Osteocyte (in vitro differentiated cells): ENCODE measurements at regions not wholly inside any gene's neighbourhood (a gene's known extent, or its start where the extent isn't known, plus 50 kb on each side); places are given as distances from the start of the nearest gene placed in this dataset.

ENCODE experiments used
- DNase-seq: peaks from one replicate; pipeline ENCODE4 v3.0.0; 2021; ENCODE audit warnings: mixed read lengths; ENCODE audit not compliant: unreplicated experiment; ENCODE audit errors: extremely low spot score
- H3K27ac Mint-ChIP-seq: one replicate; pipeline ENCODE4 v1.8.0; 2021; ENCODE audit warnings: mild to moderate bottlenecking, mixed read lengths; ENCODE audit not compliant: unreplicated experiment
- H3K27me3 Mint-ChIP-seq: one replicate; pipeline ENCODE4 v1.8.0; 2021; ENCODE audit warnings: mixed read lengths; ENCODE audit not compliant: unreplicated experiment
- H3K36me3 Mint-ChIP-seq: one replicate; pipeline ENCODE4 v1.8.0; 2021; ENCODE audit warnings: mixed read lengths; ENCODE audit not compliant: unreplicated experiment
- H3K4me1 Mint-ChIP-seq: one replicate; pipeline ENCODE4 v1.8.0; 2021; ENCODE audit warnings: mixed read lengths; ENCODE audit not compliant: unreplicated experiment
- H3K4me3 Mint-ChIP-seq: one replicate; pipeline ENCODE4 v1.8.0; 2021; ENCODE audit warnings: mild to moderate bottlenecking, moderate library complexity, mixed read lengths; ENCODE audit not compliant: unreplicated experiment
- H3K9me3 Mint-ChIP-seq: one replicate; pipeline ENCODE4 v1.8.0; 2021; ENCODE audit warnings: mixed read lengths; ENCODE audit not compliant: unreplicated experiment
- CTCF ChIP-seq: fragments of 200-600 bp; sonication (generic); IDR thresholded peaks from 2 replicates; pipeline ENCODE4 v1.5.0; 2021; ENCODE audit warnings: antibody characterized with exemption, mild to moderate bottlenecking, moderate library complexity

GRCh38 chr11:91828901-91829300, 395.7 kb upstream of the FAT3 start:
- H3K4me3 Mint-ChIP-seq, result no peak overlapping the region
- H3K27ac Mint-ChIP-seq, result no peak overlapping the region
- TF ChIP-seq CTCF, result no peak
- DNase-seq, result no peak
- no peaks in the 10 kb centered on the region for H3K36me3 Mint-ChIP-seq
- peaks cover 4% of the 10 kb centered on the region for H3K27me3 Mint-ChIP-seq
- H3K4me1 Mint-ChIP-seq, result no peaks in the 10 kb centered on the region
- H3K9me3 Mint-ChIP-seq, result peaks cover 13% of the 10 kb centered on the region

- DNase-seq, result no peak
- Mint-ChIP-seq H3K36me3 (no peaks in the 10 kb centered on the region), H3K27me3 (peaks cover 4% of the 10 kb centered on the region), H3K27ac (no peak overlapping the region), H3K9me3 (peaks cover 13% of the 10 kb centered on the region), H3K4me3 (no peak overlapping the region), H3K4me1 (no peaks in the 10 kb centered on the region)
- no peak for TF ChIP-seq CTCF
These were observed 398.8 kb upstream of the FAT3 start for GRCh38 chr11:91825777-91826176.

GRCh38 chr11:91823252-91823830, 401.3 kb upstream of the FAT3 start:
- H3K36me3 Mint-ChIP-seq, result no peaks in the 10 kb centered on the region
- no peak for TF ChIP-seq CTCF
- no peak for DNase-seq
- H3K4me1 Mint-ChIP-seq, result no peaks in the 10 kb centered on the region
- no peak overlapping the region for H3K4me3 Mint-ChIP-seq
- no peak overlapping the region for H3K27ac Mint-ChIP-seq
- no peaks in the 10 kb centered on the region for H3K9me3 Mint-ChIP-seq
- peaks cover 4% of the 10 kb centered on the region for H3K27me3 Mint-ChIP-seq

GRCh38 chr11:91822805-91823204, 401.8 kb upstream of the FAT3 start:
- no peaks in the 10 kb centered on the region for H3K36me3 Mint-ChIP-seq
- no peak overlapping the region for H3K27ac Mint-ChIP-seq
- no peak overlapping the region for H3K4me3 Mint-ChIP-seq
- no peak for TF ChIP-seq CTCF
- H3K4me1 Mint-ChIP-seq, result no peaks in the 10 kb centered on the region
- no peaks in the 10 kb centered on the region for H3K9me3 Mint-ChIP-seq
- H3K27me3 Mint-ChIP-seq, result peaks cover 4% of the 10 kb centered on the region
- DNase-seq, result no peak

- no peak for TF ChIP-seq CTCF
- H3K27me3 Mint-ChIP-seq, result no peaks in the 10 kb centered on the region
- H3K9me3 Mint-ChIP-seq, result no peaks in the 10 kb centered on the region
- DNase-seq, result no peak
- no peaks in the 10 kb centered on the region for H3K4me1 Mint-ChIP-seq
- H3K36me3 Mint-ChIP-seq, result no peaks in the 10 kb centered on the region
- no peak overlapping the region for H3K27ac Mint-ChIP-seq
- H3K4me3 Mint-ChIP-seq, result no peak overlapping the region
These were observed 403.9 kb upstream of the FAT3 start for GRCh38 chr11:91820709-91821108.
